ENCODE measurements at regions not wholly inside any gene's neighbourhood (a gene's known extent, or its start where the extent isn't known, plus 50 kb on each side); places are given as distances from the start of the nearest gene placed in this dataset.

- ChIA-PET POLR2A (no interaction called here), CTCF (no interaction called here)
- DNase-seq (ENCODE audit: low spot score) (no peak), ATAC-seq (no peak)
- H3K27ac Mint-ChIP-seq: no peak overlapping the region
- no peaks in the 10 kb centered on the region for H3K27me3 Mint-ChIP-seq (ENCODE audit: low read depth)
- peaks cover 5% of the 10 kb centered on the region; the same call in 1 of the 2 replicates for H3K4me1 Mint-ChIP-seq
- H3K4me3 Mint-ChIP-seq: no peak overlapping the region
- H3K9me3 Mint-ChIP-seq: peaks cover 2% of the 10 kb centered on the region
- no peaks in the 10 kb centered on the region for H3K36me3 Mint-ChIP-seq
- TF ChIP-seq SP1 (CRISPR knock-in tag; conservative IDR thresholded peaks at IDR 0.05): no peak
- TF ChIP-seq, protein P1, sequence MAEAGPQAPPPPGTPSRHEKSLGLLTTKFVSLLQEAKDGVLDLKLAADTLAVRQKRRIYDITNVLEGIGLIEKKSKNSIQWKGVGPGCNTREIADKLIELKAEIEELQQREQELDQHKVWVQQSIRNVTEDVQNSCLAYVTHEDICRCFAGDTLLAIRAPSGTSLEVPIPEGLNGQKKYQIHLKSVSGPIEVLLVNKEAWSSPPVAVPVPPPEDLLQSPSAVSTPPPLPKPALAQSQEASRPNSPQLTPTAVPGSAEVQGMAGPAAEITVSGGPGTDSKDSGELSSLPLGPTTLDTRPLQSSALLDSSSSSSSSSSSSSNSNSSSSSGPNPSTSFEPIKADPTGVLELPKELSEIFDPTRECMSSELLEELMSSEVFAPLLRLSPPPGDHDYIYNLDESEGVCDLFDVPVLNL (CRISPR knock-in tag; IDR thresholded peaks at IDR 0.05; ENCODE audit: borderline replicate concordance, low read depth): no peak
- TF ChIP-seq RORB (CRISPR knock-in tag; IDR thresholded peaks at IDR 0.05): no peak
- no peak for TF ChIP-seq ZNF232 (CRISPR knock-in tag; IDR thresholded peaks at IDR 0.05)
- no peak for TF ChIP-seq TCF7 (CRISPR knock-in tag; IDR thresholded peaks at IDR 0.05; ENCODE audit: low read depth)
- TF ChIP-seq, protein P2, sequence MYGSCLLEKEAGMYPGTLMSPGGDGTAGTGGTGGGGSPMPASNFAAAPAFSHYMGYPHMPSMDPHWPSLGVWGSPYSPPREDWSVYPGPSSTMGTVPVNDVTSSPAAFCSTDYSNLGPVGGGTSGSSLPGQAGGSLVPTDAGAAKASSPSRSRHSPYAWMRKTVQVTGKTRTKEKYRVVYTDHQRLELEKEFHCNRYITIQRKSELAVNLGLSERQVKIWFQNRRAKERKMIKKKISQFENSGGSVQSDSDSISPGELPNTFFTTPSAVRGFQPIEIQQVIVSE (CRISPR knock-in tag; IDR thresholded peaks at IDR 0.05; ENCODE audit: borderline replicate concordance): no peak
- TF ChIP-seq, protein P3, sequence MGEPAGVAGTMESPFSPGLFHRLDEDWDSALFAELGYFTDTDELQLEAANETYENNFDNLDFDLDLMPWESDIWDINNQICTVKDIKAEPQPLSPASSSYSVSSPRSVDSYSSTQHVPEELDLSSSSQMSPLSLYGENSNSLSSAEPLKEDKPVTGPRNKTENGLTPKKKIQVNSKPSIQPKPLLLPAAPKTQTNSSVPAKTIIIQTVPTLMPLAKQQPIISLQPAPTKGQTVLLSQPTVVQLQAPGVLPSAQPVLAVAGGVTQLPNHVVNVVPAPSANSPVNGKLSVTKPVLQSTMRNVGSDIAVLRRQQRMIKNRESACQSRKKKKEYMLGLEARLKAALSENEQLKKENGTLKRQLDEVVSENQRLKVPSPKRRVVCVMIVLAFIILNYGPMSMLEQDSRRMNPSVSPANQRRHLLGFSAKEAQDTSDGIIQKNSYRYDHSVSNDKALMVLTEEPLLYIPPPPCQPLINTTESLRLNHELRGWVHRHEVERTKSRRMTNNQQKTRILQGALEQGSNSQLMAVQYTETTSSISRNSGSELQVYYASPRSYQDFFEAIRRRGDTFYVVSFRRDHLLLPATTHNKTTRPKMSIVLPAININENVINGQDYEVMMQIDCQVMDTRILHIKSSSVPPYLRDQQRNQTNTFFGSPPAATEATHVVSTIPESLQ (CRISPR knock-in tag; IDR thresholded peaks at IDR 0.05): no peak
- TF ChIP-seq FOXJ3 (CRISPR knock-in tag; IDR thresholded peaks at IDR 0.05; ENCODE audit: borderline replicate concordance): no peak
- TF ChIP-seq MAX (CRISPR knock-in tag; IDR thresholded peaks at IDR 0.05): no peak
- TF ChIP-seq ESRRA (CRISPR knock-in tag; IDR thresholded peaks at IDR 0.05; ENCODE audit: borderline replicate concordance): no peak
- no peak for TF ChIP-seq JUN (CRISPR knock-in tag; IDR thresholded peaks at IDR 0.05)
- no peak for TF ChIP-seq SOX15 (CRISPR knock-in tag; IDR thresholded peaks at IDR 0.05)
- no peak for TF ChIP-seq TEAD4 (CRISPR knock-in tag; IDR thresholded peaks at IDR 0.05)
Observed at GRCh38 chr6:145312481-145312880, 422.8 kb downstream of the EPM2A start.

DNA sequence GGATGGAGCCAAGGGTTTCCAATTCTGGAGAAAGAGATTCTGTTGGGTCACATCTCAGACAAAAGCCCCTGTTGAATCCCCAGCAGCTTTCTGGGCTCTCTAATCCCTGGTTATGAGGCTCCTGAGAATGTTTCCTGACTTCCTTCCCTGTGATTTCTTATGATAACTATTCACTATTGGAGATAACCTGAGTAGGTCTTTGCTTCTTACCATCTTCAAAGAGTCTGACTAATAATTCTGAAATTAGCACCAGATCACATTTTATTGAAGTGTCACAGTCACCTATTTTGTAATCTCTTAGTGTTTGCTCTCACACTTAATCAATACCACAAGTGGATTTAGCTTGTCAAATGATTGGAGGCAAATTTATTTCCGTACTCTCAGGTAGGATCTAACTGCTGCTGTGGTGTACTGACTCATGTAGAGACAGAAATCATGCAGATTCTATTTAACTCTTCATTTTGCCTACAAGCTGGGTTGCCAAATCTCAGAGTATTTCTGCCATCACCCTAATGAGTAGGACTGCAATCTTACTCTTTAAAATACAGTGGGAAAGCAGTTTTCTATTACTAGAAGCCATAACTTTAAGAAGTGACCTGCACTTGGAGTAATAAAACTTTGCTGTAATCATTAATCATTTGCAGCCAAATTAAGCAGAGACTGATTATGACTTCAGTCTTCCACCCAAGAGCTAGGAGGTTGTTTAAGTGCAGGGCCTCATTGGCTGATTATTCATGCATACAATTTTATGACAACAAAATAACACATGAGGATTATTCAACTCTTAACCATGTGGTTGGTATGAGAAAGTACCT lies 422.1 kb downstream of the EPM2A start:
- Mint-ChIP-seq H3K9me3 (peaks cover 9% of the 10 kb centered on the region), H3K27me3 (ENCODE audit: low read depth) (peaks cover 2% of the 10 kb centered on the region; the same call in 1 of the 2 replicates), H3K36me3 (no peaks in the 10 kb centered on the region; the same call in 1 of the 2 replicates), H3K4me3 (no peak overlapping the region), H3K27ac (no peak overlapping the region), H3K4me1 (peaks cover 5% of the 10 kb centered on the region; the same call in 1 of the 2 replicates)
- DNase-seq (ENCODE audit: low spot score) (no peak), ATAC-seq (no peak)
- ChIA-PET CTCF (no interaction called here), POLR2A (no interaction called here)
- TF ChIP-seq ZNF425 (CRISPR knock-in tag; conservative IDR thresholded peaks at IDR 0.05) (no peak), NFYB (CRISPR knock-in tag; conservative IDR thresholded peaks at IDR 0.05; ENCODE audit: low read depth) (no peak), ESRRA (CRISPR knock-in tag; IDR thresholded peaks at IDR 0.05; ENCODE audit: borderline replicate concordance) (no peak)
- TF ChIP-seq, protein P3 (CRISPR knock-in tag; IDR thresholded peaks at IDR 0.05): no peak

Measured in WTC11 (cell line).